ENCODE measurements at regions not wholly inside any gene's neighbourhood (a gene's known extent, or its start where the extent isn't known, plus 50 kb on each side); places are given as distances from the start of the nearest gene placed in this dataset.

- DNase-seq, result no peak
Measured at GRCh38 chr6:155528982-155529453, 73.4 kb upstream of the NOX3 start.

GRCh38 chr6:155528335-155528734 is 72.7 kb upstream of the NOX3 start:
- no peak for DNase-seq

GRCh38 chr6:155527443-155527842 is 71.8 kb upstream of the NOX3 start:
- no peak for DNase-seq

- DNase-seq, result no peak
Measured at GRCh38 chr6:155523821-155524651, 68.4 kb upstream of the NOX3 start.

GRCh38 chr6:155521719-155522118 is 66.1 kb upstream of the NOX3 start:
- DNase-seq, result no peak

GRCh38 chr6:155520078-155520477 is 64.4 kb upstream of the NOX3 start:
- DNase-seq, result no peak

GRCh38 chr6:155519176-155519738 is 63.6 kb upstream of the NOX3 start:
- no peak for DNase-seq

- no peak for DNase-seq
Measured at GRCh38 chr6:155517294-155517693, 61.7 kb upstream of the NOX3 start.

GRCh38 chr6:155510879-155511278 is 55.2 kb upstream of the NOX3 start:
- DNase-seq, result no peak

GRCh38 chr6:155509743-155510475 is 54.3 kb upstream of the NOX3 start:
- no peak for DNase-seq

- DNase-seq, result no peak
Measured at GRCh38 chr6:155505608-155505989, 50.0 kb upstream of the NOX3 start.

Measured in renal pelvis (tissue), 1 donor.